Stimulated activated CD4-positive, alpha-beta T cell treated with anti-CD3 and anti-CD28 coated beads, Interleukin-12 subunit alpha, Interleukin-12 subunit beta, amount 100 ng/mL, for 48 hours (primary cell): ENCODE measurements at regions not wholly inside any gene's neighbourhood (a gene's known extent, or its start where the extent isn't known, plus 50 kb on each side); places are given as distances from the start of the nearest gene placed in this dataset.

Experiments used
- DNase-seq, 3 donors: peaks; one replicate each; pipeline ENCODE4 v3.0.0-alpha.2; 2020; ENCODE audit warnings: low read depth in 2 of 3, low spot score in 1 of 3

GRCh38 chr1:88421997-88422396 lies 262.1 kb upstream of the PKN2 start:
- no peak for DNase-seq

DNA sequence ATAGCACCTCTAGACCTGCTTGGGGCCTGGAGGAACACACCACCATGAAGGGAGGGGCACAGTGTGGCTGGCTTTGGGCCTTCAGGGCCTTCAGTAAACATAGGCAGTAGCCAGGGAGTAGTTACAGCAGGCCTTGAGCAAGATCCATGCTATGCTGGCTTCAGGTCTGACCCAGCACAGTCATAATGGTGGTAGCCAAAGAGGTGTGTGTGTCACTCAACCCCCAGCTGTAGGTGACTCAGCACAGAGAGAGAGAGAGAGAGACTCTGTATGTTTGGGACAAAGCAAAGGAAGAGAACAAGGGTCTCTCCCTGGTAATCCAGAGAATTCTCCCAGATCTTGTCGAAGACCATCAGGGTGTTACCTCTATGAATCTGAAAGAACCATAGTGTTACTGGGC lies 250.5 kb upstream of the PKN2 start:
- DNase-seq, result no peak

DNA sequence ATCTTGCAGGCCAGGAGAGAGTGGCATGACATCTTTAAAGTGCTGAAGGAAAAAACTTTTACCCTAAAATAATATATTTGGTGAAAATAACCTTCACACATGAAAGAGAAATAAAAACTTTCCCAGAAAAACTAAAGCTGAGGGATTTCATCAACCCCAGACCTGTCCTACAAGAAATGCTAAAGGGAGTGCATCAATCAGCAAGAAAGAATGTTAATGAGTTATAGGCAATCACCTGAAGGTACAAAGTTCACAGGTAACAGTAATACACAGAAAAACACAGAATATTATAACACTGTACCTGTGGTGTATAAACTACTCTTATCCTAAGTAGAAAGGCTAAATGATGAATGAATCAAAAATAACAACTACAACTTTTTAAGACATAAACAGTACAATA lies 249.2 kb upstream of the PKN2 start:
- DNase-seq, result no peak

DNA sequence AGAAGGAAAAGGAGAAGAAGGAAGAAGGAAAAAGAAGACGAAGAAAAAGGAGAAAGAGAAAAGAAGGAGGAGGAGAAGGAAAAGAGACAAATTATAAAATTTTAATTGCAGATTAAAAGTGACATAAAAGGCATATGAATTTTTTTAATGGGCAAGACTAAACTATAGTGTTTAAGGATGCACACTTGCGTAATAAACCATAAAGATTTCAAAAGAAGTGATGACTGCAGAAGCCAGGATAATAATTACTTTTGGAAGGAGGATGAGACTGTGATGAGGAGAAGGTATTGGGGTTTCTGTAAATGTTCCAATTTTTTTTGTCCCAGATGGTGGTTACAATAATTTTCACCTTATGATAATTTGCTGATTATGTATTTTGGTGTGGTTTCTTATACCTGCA lies 243.1 kb upstream of the PKN2 start:
- no peak for DNase-seq

GRCh38 chr1:88451856-88452255 lies 232.2 kb upstream of the PKN2 start:
- no peak for DNase-seq

GRCh38 chr1:88453295-88453694 lies 230.8 kb upstream of the PKN2 start:
- no peak for DNase-seq

DNA sequence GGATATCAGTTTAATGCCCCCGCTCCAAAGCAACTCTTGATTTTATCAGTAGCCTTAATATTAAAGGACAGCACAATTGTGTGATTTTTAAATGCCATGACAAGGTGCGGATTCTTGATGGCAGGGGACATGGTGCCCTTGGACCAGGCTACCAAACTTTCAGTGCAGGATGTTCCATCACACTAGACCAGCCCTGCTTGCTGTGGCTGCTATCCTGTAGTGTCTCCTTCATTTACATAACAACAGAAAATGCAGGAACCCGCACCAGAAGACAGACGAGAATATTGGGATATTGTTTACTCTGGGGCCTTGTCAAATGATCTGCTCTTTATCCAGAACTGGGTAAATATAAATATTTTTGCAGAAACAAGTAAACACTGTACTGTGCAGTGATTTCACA lies 229.3 kb upstream of the PKN2 start:
- no peak for DNase-seq

- DNase-seq, result no peak
Measured at GRCh38 chr1:88455621-88456256, 228.3 kb upstream of the PKN2 start.

DNA sequence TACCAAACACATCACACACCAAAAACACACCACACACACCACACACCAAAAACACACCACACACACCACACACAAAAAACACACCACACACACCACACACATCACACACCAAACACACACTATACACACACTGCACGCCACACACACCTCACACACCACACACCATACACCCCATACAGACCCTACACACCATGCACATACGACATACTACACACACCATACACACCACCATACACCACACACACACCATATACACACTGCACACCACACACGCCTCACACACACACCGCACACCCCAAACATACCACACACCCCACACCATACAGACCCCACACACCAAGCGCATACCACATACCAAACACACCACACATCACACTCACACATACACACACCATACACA lies 226.9 kb upstream of the PKN2 start:
- DNase-seq, result no peak

- no peak for DNase-seq
Measured at GRCh38 chr1:88461007-88461406, 223.1 kb upstream of the PKN2 start.

DNA sequence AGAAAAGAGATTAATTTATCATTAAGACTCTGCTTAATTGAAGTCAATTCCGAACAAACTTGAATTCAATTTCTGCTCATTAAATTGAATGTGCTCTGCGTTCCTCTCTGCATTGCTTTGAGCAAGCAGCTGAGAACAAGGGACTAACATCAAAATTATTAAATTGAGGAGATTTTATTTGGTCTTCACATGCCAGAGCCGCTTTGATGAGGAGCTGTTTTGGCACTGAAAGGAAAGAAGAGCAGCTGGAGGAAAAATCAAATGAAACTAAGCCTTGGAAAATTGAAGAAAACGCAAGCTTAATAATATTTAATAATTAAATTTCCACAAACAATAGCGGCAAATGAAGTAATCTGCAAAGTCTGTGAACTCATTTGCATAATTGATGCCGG lies 222.0 kb upstream of the PKN2 start:
- no peak for DNase-seq

- no peak for DNase-seq
Measured at GRCh38 chr1:88462488-88463261, 221.4 kb upstream of the PKN2 start.

GRCh38 chr1:88463401-88463985 lies 220.6 kb upstream of the PKN2 start:
- no peak for DNase-seq

DNA sequence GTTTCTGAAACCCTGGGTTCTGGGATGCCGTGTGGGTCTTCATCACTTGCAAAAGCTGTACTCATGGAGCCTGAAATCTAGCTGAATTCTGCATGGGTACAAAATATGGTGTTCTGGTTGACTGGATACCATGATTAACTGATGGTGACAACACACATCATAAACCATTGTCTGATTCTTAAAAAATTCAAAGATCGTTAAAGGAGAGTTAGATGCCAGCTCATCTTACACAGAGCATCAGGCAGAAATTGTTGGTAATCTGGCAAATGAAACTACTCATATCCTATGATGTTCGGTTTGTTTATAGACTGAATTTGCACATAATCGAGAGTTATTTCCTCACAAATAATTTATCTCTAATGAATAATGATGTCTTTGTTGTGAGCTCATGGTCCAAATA lies 218.1 kb upstream of the PKN2 start:
- DNase-seq, result no peak

- no peak for DNase-seq
Measured at GRCh38 chr1:88466899-88467580, 217.0 kb upstream of the PKN2 start.

- DNase-seq, result no peak
Measured at GRCh38 chr1:88472298-88472697, 211.8 kb upstream of the PKN2 start.

GRCh38 chr1:88472714-88473113 lies 211.4 kb upstream of the PKN2 start:
- no peak for DNase-seq

- DNase-seq, result no peak
Measured at GRCh38 chr1:88474555-88475304, 209.3 kb upstream of the PKN2 start.

- DNase-seq, result no peak
Measured at GRCh38 chr1:88484881-88485280, 199.2 kb upstream of the PKN2 start.

DNA sequence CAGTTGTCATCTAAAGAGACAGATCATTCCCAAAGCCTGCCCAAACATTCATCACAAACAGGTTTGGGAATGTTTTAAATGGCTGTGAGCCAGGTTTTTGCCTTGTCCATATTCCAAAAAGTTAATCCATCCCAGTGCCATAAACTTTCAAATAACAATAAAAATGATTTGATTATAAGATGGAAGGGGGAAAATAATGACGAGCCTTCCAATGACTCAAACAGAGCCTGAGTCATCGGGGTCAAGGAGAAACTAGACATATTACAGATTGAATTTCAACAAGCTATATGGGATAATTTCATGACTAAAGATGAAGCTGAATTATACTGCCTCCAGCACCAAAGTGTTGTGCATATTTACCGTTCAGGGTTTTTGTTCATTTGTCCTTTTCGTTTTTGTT lies 195.8 kb upstream of the PKN2 start:
- no peak for DNase-seq

- DNase-seq, result no peak
Measured at GRCh38 chr1:88490676-88491075, 193.4 kb upstream of the PKN2 start.
